ENCODE measurements at regions not wholly inside any gene's neighbourhood (a gene's known extent, or its start where the extent isn't known, plus 50 kb on each side); places are given as distances from the start of the nearest gene placed in this dataset.

- H2AFZ ChIP-seq (ENCODE audit: low read length), result no peak overlapping the region
- H3K9me3 ChIP-seq (ENCODE audit: low read length), result no peaks in the 10 kb centered on the region
- FAIRE-seq, result no peak
- in situ Hi-C loops (cut with HindIII; ENCODE audit: extremely low pct_ligation_motif_present, low pct_unique_long_range_greater_than_20kb) (no loop called here), intact Hi-C loops (cut with micrococcal nuclease; ENCODE audit: unreplicated experiment) (no loop called here)
- H3K4me2 ChIP-seq (ENCODE audit: low read depth, low read length), result no peak overlapping the region
- CTCF ChIA-PET (ENCODE audit: low intra/inter-chr PET ratio, low total read pairs), result no interaction called here
- H3K27me3 ChIP-seq (ENCODE audit: control insufficient read depth in 1 of 2, insufficient read depth in 2 of 2, low read length in 2 of 2), result no peaks in the 10 kb centered on the region
- no TSS peak for BruUV-seq (replicated peaks)
- POLR2A ChIA-PET, result no interaction called here
- H3K36me3 ChIP-seq (replicated peaks in 1 of 2; ENCODE audit: control insufficient read depth in 1 of 2, insufficient read depth in 2 of 2, low read length in 2 of 2), result peaks cover 8 to 40% of the 10 kb centered on the region in 2 experiments
- no peaks in the 10 kb centered on the region for H4K20me1 ChIP-seq (ENCODE audit: insufficient read depth, low read length)
- TF ChIP-seq MATR3 (CRISPR knock-in tag; IDR thresholded peaks at IDR 0.05) (no peak), SP2 (CRISPR knock-in tag; IDR thresholded peaks at IDR 0.05) (no peak), HMGA1 (CRISPR knock-in tag; conservative IDR thresholded peaks at IDR 0.05) (no peak), KAT7 (CRISPR knock-in tag; IDR thresholded peaks at IDR 0.05; ENCODE audit: borderline replicate concordance) (no peak), SRSF4 (IDR thresholded peaks at IDR 0.05; ENCODE audit: low read depth, low read length, poor library complexity, severe bottlenecking) (no peak), HOMEZ (CRISPR knock-in tag; IDR thresholded peaks at IDR 0.05; ENCODE audit: low read depth) (no peak), MED8 (CRISPR knock-in tag; IDR thresholded peaks at IDR 0.05; ENCODE audit: insufficient replicate concordance) (no peak), HDAC6 (IDR thresholded peaks at IDR 0.05; ENCODE audit: low read depth, low read length) (no peak), ELK4 (CRISPR knock-in tag; IDR thresholded peaks at IDR 0.05; ENCODE audit: borderline replicate concordance) (no peak), BCL3 (CRISPR knock-in tag; IDR thresholded peaks at IDR 0.05) (no peak), ZFP36 (IDR thresholded peaks at IDR 0.05; ENCODE audit: borderline replicate concordance, low read depth, low read length, partially characterized antibody) (no peak), ZNF709 (CRISPR knock-in tag; IDR thresholded peaks at IDR 0.05) (no peak), TIGD3 (CRISPR knock-in tag; IDR thresholded peaks at IDR 0.05; ENCODE audit: borderline replicate concordance) (no peak), PRPF4 (IDR thresholded peaks at IDR 0.05; ENCODE audit: low read depth, low read length, poor library complexity, severe bottlenecking) (no peak)
- TF ChIP-seq, protein P1, sequence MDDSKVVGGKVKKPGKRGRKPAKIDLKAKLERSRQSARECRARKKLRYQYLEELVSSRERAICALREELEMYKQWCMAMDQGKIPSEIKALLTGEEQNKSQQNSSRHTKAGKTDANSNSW (CRISPR knock-in tag; IDR thresholded peaks at IDR 0.05; ENCODE audit: borderline replicate concordance), result no peak
- TF ChIP-seq, protein P2, sequence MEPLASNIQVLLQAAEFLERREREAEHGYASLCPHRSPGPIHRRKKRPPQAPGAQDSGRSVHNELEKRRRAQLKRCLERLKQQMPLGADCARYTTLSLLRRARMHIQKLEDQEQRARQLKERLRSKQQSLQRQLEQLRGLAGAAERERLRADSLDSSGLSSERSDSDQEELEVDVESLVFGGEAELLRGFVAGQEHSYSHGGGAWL (CRISPR knock-in tag; IDR thresholded peaks at IDR 0.05), result no peak
- TF ChIP-seq, protein P3, sequence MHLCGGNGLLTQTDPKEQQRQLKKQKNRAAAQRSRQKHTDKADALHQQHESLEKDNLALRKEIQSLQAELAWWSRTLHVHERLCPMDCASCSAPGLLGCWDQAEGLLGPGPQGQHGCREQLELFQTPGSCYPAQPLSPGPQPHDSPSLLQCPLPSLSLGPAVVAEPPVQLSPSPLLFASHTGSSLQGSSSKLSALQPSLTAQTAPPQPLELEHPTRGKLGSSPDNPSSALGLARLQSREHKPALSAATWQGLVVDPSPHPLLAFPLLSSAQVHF (CRISPR knock-in tag; IDR thresholded peaks at IDR 0.05), result no peak
- no peak overlapping the region for H3K4me3 ChIP-seq (replicated peaks in 1 of 3; ENCODE audit: insufficient read depth in 1 of 3, low read depth in 2 of 3, low read length in 3 of 3)
- WGBS (ENCODE audit: low lambda C conversion rate), result 90% methylated on average over 6 of the region's 6 CpGs
- no peak for DNase-seq (ENCODE audit: low spot score)
- no peaks in the 10 kb centered on the region for H3K79me2 ChIP-seq (ENCODE audit: insufficient read depth, low read length)
- H3K4me1 ChIP-seq (ENCODE audit: insufficient read depth, low read length), result no peaks in the 10 kb centered on the region
- no peak overlapping the region for H3K9ac ChIP-seq (ENCODE audit: insufficient read depth, low read depth, low read length)
- no peak for ATAC-seq
- no peak overlapping the region for H3K27ac ChIP-seq (ENCODE audit: extremely low read length, insufficient read depth, low read length)
Measured at GRCh38 chr11:70689764-70690163, 291.4 kb downstream of the CTTN start.
